Stimulated activated CD8-positive, alpha-beta memory T cell treated with anti-CD3 and anti-CD28 coated beads, Interleukin-4, amount 100 ng/mL, for 48 hours (primary cell): ENCODE measurements at regions not wholly inside any gene's neighbourhood (a gene's known extent, or its start where the extent isn't known, plus 50 kb on each side); places are given as distances from the start of the nearest gene placed in this dataset.

Experiments
- DNase-seq: peaks from one replicate; pipeline ENCODE4 v3.0.0-alpha.2; 2020

DNA sequence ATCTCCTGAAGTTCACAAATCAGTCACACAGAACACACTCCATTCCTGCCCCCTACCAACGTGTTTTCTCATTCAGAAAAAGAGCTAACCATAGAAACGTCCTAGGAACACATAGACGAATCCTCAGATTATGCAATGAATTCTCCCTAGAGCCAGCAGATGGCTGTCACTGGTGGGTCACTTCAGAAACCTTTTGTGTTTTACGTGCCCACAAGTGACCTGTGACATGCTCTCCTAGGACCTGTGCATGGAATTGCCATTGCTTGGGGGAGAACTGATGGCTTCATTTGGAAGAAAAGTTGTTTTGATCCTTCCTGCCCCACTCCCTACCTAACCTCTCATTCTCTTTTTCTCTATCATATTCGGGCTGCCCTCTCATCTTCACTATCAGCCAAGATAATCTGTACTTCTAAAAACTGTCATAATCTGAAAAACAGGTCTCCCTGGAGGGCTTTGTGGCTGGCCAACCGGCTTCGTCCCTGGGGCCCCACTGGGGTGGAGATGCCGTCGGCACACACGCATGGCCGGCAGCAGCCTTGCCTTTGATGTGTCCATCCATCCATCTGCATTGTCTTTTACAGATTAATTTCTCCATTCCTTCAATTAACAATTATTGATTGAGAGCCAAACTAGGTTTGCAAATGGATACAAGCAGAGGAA, 144.1 kb upstream of the SERP2 start:
- no peak for DNase-seq

DNA sequence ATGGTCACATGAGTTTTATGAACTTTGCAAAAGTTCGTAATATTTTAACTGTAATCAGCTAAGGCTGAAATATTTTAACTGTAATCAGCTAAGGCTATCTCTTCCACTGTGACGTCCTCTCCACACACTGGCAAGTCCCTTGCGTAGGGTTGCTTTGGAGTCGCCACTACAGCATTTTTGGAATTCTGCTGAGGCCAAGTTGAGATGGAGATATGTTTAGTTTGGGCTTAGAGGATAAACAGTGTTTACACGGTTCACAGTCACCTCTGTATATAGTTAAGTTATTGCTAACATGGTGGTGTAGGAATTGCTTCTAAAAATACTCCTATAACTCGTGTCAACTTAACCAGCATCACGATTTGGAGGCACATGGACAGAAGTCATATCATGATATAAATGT, 143.6 kb upstream of the SERP2 start:
- no peak for DNase-seq

DNA sequence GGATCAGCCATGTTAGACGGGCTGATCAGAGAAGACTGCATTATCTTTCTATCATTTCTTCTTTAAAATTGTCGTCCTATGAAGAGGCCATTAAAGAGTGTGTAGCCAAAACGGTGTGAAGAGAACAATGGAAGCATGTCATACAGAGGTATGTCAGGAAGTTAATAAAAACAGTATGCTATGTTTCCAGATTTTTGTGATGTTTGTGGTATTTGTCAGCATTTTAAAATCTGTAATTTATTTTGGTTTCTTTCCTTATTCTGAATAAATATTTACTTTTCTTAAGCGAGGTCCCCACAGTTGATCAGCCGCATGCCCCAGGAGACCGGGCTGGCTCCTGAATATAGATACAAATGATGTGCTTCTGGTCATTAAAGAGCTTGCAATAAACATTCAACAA, 142.9 kb upstream of the SERP2 start:
- DNase-seq, result no peak

DNA sequence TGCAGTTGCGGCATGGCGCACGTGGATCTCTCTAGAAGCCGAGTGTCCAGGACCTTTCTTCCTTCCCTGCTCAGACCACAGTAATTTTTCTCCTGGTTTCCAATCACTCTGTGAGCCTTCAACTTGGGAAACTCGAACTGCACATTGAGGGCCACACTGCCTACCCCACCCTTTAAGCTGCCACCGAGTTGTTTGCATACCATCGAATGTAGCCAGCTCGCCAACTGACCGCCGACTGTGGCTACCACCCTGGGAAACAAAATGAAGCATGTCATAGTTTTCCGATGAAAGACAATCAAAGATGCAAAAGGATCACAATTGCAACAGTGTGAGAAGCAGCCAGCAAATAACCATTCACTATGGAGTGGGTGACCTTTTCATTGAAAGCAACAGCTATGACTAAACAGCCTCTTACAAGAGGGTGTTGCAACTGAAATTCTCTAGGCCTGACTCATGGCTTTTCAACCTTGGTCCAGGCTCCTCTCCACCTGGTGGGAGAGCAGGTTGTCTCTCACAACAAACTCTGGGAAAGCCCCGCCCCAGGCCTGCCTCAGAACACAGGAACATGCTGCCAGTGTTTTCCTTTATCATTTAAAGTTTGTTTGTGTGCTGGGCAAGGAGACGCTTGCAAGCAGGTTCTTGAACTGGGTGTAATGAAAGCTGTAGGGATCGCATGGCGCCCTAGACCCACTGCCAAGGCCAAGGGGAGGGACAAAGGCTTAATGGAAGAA, 141.7 kb upstream of the SERP2 start:
- peak; percentile 37 for DNase-seq

DNA sequence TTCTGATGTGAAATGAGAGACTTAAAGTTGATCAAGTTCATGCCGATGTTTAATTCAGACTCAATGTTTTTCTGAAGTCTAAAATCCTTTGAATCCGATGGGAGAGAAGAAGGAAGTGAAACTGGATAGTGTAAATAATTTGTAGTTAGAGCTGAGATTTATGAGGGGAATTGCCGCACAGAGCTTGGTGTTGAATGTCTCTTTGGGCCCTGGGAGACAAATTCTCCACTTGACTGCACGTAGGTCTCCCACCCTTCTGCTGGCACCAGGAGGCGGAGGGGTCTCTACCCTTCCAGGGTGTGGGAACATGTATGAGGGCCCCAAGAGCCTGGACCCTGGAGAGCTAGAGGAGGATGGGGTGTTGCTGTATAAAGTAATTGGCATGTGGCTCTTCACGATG, 140.8 kb upstream of the SERP2 start:
- DNase-seq, result no peak

DNA sequence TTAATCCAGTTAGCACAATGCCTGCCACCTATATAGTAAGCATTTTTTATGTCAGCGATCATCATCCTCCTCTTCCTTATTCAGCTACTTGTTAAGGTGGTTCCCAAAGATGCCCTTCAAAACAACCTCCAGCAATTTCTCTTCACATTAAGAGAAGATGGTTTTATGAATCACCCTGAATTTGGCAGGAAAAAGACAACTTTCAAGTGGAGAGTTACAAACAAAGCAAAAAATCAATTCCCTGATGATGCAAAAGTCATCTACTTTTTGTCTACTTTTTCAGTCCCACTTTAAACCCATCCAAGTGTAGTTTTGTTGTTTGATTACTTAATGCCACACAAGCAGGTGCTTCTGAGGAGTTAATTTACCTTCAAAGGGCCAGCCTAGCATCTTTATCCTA, 139.1 kb upstream of the SERP2 start:
- no peak for DNase-seq

DNA sequence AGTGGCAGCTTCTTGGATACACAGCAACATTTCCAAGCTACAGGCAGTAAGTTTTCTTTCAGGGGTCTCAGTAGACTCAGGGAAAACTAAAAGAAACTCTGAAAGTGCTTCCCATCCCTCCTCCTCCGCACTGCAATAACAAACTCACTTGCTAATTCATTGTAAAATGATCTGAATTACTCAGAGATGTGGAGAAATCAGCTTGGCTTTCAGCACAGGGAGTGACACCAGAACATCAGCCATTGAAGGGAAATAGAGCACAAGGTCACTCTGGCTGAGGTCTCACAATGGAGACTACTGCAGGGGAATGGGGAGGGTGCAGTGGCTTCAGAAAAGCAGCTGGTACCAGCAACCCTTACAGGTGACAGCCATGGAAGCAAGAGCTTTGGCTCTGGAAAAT, 137.3 kb upstream of the SERP2 start:
- no peak for DNase-seq

DNA sequence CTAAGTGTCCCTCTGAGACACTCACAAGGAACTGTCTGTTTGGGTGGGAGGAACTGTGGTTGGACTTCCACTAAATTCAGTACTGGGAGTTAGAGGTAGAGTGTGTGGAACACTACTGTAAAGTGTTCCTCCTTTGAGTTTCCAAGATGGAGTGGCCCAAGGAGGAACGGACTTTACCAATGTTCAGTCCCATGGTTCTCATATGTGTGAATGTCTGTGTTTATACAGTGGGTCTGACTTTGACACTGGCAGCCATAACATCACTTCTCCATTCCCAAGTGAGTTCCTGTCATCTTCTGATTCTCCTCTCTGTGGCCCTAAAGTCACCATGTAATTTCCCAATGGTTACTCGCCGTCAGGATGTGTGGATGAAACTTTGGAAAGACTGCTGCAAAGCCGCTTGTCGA, 136.8 kb upstream of the SERP2 start:
- no peak for DNase-seq

DNA sequence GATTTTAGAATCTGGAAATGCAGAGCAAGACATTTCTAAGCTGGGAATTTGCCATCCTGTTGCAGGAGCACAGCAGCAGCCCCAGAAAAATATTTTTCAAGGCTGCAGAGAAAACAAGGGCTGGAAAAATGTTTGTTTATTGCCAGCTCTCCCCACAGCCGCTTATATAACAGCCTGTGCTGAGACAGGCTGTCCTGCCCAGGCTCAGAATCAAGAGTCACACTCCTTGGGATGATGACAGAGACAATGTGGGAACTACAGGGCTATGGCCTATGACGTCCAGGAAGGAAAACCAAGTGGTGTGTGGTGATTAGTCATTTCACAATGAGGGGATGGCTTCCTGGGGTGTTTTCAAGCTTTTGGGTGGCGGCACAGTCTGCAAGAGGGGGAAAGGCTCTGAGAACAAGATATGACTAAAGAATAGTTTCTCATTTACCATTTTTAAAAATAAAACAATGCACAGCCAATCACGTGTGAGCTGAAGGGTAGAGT, 136.3 kb upstream of the SERP2 start:
- peak; percentile 43 for DNase-seq

DNA sequence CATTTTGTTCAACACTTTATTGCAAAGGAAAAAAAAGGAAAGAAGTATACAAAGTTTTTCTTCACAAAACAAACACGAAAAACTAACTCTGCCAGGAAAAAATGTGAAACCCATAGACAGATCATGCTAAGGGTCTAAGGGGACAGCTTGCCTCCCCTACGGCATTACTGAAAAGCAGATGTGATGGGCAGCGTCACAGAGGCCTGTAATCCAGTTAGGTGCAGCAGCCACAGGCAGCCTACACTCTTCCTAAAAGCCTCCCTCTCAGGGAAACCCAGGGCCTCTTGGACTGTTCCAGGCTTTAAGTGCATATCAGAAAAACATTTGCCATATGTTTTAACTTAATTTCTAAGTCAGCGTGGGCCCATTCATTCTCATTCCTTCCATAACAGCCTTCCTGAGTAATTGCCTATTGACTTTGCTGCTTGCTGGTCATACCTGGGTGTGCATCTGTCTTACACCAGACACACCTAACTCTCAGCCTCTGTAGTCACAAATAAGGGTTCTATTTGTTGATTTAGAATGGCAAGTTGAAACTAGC, 135.7 kb upstream of the SERP2 start:
- no peak for DNase-seq

DNA sequence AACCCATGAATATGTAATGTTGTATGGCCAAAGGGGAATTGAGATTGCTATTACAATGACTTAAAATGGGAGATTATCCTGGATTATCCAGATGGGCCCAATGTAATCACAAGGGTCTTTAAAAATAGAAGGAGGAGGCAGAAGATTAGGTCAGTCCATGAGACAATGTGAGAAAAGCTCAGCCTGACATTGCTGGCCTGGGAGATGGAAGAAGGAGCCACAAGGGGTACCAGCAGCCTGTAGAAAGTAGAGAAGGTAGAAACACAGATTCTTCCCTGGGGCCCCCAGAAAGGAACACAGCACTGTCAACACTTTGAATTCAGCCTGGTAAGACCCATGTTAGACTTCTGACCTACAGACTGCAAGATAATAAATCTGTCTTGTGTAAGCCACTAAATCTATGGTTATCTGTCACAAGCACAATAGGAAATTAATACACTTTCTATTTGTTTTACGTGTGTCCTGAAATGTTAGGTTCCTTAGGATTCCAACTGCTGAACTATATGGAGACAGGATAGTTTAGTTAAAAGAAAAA, 132.9 kb upstream of the SERP2 start:
- no peak for DNase-seq

DNA sequence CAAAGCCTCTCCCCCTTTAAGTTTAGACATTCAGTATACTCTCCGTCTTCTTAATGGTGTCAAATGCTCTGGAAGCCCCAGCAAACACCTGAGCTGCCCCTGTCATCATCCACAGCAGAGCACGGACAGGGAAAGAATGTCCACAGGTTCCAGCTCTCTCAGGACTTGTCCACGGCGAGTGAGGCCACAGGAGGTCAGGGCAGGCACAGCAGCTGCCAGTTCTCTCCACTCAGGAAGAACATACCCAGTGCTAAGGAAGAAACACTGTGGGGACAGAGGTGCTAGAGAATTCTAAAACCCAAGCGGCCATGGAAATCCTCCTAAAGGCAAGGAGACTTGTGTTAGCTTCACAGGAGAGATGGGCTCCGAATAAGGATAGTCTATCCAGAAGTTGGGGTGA, 132.0 kb upstream of the SERP2 start:
- no peak for DNase-seq

DNA sequence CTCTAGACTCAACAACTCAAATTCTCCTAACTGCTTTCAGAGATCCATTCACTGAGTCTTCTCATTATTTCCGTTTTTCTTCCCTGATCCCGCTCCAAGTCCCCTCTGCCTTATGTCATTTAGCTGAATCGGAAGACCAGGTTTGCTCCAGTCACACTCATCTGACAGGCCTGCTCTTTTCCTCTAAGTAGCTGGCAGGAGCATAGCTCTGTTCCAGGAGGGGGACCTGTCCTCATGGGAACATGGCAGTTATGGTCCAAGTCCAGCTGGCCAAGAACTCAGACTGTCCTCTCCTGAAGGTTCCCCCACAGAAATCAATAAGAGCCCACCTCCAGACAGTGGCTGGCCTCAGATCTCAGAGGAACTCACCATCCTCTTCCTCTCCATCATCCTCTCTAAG, 130.9 kb upstream of the SERP2 start:
- no peak for DNase-seq

DNA sequence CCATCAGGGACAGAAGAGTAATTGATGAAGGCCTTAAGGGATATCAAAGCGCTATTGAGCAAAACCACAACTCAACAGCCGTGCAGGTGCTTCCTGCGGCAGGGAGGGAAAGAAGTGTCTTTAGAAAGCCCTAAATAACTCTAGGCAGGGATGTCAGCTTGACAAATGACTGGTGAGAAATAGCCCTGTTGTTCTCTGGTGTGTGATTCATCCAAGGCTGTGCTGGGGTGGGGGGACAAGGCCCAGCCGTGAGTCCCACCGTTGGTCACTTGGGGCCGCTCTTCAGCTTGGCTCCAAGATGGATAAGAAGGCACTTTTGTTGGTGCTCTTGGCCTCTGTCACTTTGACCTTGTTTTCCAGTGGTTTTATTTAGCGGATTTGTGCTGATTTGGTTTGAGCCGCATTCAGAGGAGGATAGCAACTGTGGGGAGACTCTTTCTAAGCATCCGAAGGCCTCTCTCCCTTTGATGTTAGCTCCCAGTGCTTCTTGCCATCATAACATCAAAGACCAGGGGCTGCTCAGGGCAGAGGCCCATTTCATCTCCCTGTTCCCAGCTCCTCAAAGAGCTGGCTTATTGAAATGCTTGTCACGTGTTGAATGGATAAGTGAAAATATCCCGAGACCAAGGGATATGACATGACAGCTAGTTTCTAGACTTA, 130.3 kb upstream of the SERP2 start:
- peak; percentile 36 for DNase-seq

DNA sequence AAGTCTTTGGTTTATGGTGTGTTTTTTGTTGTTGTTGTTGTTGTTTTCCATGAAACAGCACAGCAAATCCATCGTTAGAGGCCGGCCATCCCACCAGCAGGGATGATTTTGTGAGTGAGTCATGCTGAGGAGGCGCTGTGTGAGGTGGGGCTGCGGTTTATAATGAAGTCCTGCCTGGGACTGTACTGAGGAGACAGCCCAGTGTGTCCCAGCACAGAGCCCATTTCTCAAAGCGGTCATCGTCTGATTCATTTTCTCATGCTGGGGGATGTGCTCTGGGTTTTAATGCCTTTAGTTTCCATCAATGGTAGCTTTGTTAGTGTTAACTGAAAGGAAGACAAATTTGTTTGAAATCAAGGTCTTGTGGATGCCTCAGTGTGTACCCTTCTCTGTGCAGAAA, 129.3 kb upstream of the SERP2 start:
- no peak for DNase-seq

DNA sequence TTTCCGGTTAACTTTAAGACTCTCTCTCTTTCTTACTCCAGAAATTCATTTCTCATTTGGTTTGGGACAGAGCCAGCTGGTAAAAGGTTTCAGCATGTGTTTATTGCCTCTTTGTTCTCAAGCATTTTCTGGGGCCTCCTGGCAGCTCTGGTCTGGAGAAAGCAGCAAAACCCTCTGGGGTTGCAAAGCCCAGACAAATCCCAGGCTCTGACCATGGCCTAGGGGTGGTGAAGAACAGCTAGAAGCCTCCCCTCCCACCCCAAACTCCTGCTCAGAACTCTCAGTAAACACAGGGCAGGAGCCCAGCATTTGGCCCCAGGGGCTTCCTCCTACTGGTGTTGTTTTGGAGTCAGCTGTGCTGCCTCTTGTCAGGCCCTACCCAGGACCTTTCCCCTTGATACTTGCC, 124.2 kb upstream of the SERP2 start:
- DNase-seq, result no peak

DNA sequence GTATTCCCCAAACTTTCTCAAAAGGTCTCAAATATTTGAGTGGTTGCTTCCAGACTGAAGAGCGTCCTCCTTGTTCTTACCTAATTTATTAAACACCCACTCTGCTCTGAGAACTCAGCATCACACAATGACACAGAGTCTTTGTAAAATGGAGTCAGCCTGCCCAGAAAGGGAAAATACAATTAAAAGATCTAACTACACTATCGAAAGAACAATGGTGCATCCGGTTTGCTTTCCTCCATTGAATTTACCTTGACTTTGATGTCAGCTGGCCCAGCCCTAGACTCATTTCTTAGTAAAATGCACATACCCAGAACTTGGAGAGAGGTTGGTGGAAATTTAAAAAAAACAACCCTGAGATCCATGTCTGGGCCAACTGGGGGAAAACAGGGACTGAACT, 120.7 kb upstream of the SERP2 start:
- no peak for DNase-seq

DNA sequence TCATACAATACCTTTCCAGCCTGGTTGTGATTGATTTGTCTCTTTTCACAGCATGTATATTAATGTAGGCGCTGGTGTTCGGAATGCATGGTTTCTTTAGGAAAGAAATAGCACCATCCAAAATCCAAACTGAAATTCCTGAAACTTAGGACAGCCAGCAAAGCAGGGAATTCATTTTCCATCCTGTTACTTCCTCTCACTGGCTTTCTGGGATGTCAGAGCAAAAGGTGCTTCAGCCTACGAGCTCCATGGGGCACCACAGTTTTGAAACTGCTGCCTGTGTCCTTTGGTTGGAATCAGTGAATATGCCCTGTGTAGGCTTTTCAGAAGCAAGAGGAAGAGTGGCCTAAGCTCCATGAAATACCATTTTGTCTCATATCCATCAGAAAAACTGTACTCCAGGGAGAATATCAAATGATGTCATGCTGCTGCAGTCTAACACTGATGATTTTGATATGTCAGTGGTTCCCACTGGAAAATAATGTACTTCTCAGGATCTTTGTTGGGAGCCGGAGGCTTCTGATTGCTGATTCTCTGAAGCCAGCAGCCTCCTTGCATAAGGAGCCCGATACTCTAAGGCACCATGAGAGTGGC, 117.8 kb upstream of the SERP2 start:
- no peak for DNase-seq

DNA sequence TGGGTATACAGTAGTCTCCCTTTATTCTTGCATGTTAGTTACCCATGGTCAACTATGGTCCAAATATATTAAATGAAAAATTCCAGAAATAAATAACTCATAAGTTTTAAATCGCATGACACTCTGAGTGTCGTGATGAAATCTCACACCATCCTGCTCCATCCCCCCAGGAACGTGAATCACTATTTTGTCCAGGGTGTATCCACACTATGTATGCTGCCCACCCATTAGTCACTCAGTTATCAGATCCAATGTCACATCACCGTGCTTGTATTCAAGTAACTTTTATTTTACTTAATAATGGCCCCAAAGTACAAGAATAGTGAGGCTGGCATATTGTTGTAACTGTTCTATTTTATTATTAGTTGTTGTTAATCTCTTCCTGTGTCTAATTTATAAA, 115.8 kb upstream of the SERP2 start:
- no peak for DNase-seq

DNA sequence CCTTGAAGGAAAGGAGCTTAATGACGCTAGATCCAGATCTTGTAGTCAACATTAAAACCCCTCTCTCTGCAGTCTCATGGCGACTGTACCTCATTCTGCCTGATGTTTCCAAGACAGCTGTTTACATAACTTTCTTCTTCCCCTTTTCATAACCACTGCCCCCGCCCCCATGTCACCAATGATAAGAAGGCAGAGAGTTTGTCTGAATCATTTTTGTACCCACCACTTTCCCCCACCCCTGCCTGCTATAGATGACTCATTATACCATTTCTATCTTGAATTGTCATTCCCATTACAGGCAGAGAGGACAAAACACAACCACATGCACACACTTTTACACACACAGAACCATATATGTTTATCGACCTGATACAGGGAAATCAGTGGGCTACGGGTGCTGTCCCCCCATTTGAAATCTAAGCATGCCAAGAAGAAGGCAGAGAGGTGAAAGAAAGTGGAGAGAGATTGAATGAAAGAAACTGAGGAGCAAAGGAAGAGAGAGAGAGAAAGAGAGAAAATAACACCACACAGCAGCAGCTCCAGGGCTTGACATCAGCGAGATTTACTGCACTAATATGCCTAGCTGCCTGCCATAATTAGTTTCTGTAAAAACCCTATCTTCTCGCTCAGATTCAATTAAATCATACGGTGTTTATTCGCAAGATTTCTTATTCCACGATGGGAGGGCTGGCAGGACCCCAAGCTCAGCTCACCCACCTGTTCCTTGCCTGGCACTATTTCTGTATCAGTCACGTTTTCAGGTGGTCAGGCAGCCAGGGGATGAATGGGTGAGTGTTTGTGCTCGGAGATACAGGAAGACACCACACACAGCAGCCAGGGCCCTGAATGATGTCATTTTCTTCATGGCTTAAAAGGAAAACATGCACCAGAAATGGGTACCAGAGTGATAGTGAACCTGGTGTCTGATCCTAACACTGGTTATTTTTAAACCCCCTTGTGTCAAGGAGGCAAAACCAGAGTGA, 114.3 kb upstream of the SERP2 start:
- peak; percentile 80 for DNase-seq

DNA sequence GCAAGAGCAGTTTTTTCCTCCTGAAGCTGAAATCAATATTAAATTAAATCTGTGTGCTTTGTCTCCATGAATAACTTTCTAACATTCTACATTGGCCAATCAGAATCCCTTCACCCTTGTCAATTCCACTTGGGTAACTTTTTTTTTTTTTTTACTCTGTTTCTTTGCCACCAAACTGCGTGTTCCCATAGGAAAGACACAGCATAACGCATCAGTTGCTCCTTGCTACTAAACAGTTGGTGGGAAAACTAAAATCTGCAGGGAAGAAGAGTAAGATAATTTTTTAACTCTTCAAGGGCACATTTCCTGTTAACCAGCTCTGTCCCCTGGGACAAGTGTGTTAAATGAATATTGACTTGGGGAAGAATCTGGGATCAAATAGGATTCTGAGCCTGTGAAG, 113.3 kb upstream of the SERP2 start:
- DNase-seq, result no peak
